ENCODE measurements at regions not wholly inside any gene's neighbourhood (a gene's known extent, or its start where the extent isn't known, plus 50 kb on each side); places are given as distances from the start of the nearest gene placed in this dataset.

DNA sequence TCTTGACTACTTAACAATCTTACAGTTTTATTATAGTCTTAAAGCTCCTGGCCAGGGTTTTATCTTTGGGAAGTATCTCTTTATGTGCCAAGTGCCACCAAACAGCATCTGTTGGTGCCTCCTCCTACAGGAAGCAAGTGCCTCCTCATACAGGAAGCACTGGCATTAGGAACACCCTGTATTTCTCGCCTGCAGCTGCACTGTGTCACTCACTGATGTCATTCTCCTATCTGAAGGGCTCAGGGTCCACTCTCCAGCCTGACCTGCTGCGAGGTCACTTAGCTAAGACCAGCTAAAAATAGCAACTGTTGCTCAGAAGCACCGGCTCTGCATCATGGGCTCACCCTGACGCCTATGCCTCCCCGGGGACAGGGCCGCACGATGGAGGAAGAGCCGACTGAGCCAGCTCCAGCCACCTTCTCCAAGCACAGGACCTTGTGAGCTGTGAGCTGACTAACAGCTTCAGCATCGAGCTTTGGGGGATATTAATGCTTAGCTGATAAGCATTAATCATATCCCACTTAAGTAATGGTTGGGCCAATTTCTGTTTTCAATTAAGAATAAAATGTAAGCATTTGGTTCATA is 66.3 kb upstream of the CD93 start:
- no peak overlapping the region for H3K27ac ChIP-seq
- intact Hi-C loops (cut with DNase I) = no loop called here
- DNase-seq (ENCODE audit: low spot score) = no peak
- H3K4me3 ChIP-seq = no peak overlapping the region
- H3K27me3 ChIP-seq (replicated peaks; ENCODE audit: insufficient read depth) = no peaks in the 10 kb centered on the region
- H3K4me1 ChIP-seq (replicated peaks) = no peaks in the 10 kb centered on the region
- WGBS = 69% methylated on average over 9 of the region's 9 CpGs
- no peaks in the 10 kb centered on the region for H3K9me3 ChIP-seq
- H3K36me3 ChIP-seq = no peaks in the 10 kb centered on the region
- TF ChIP-seq, protein P1, sequence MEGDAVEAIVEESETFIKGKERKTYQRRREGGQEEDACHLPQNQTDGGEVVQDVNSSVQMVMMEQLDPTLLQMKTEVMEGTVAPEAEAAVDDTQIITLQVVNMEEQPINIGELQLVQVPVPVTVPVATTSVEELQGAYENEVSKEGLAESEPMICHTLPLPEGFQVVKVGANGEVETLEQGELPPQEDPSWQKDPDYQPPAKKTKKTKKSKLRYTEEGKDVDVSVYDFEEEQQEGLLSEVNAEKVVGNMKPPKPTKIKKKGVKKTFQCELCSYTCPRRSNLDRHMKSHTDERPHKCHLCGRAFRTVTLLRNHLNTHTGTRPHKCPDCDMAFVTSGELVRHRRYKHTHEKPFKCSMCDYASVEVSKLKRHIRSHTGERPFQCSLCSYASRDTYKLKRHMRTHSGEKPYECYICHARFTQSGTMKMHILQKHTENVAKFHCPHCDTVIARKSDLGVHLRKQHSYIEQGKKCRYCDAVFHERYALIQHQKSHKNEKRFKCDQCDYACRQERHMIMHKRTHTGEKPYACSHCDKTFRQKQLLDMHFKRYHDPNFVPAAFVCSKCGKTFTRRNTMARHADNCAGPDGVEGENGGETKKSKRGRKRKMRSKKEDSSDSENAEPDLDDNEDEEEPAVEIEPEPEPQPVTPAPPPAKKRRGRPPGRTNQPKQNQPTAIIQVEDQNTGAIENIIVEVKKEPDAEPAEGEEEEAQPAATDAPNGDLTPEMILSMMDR (IDR thresholded peaks at IDR 0.05) = no peak
- TF ChIP-seq POLR2AphosphoS5 (IDR thresholded peaks at IDR 0.05) = no peak
- no peak for TF ChIP-seq POLR2A (IDR thresholded peaks at IDR 0.05)

GRCh38 chr20:23151885-23152284 is 65.8 kb upstream of the CD93 start:
- TF ChIP-seq, protein P1 (IDR thresholded peaks at IDR 0.05) = no peak
- TF ChIP-seq POLR2AphosphoS5 (IDR thresholded peaks at IDR 0.05) (no peak), POLR2A (IDR thresholded peaks at IDR 0.05) (no peak)

GRCh38 chr20:23151008-23151703 is 65.0 kb upstream of the CD93 start:
- intact Hi-C loops (cut with DNase I) = no loop called here
- Histone ChIP-seq H3K27ac (no peak overlapping the region), H3K9me3 (no peaks in the 10 kb centered on the region), H3K27me3 (replicated peaks; ENCODE audit: insufficient read depth) (no peaks in the 10 kb centered on the region), H3K36me3 (no peaks in the 10 kb centered on the region), H3K4me3 (no peak overlapping the region), H3K4me1 (replicated peaks) (no peaks in the 10 kb centered on the region)
- 89% methylated on average over 8 of the region's 8 CpGs for WGBS
- TF ChIP-seq, protein P1 (IDR thresholded peaks at IDR 0.05) = no peak
- TF ChIP-seq POLR2A (IDR thresholded peaks at IDR 0.05) (no peak), POLR2AphosphoS5 (IDR thresholded peaks at IDR 0.05) (no peak)
- DNase-seq (ENCODE audit: low spot score) = no peak

More at GRCh38 chr20:23151885-23152284, 65.8 kb upstream of the CD93 start:
- WGBS = 69% methylated on average over 8 of the region's 8 CpGs
- Histone ChIP-seq H3K27ac (no peak overlapping the region), H3K4me3 (no peak overlapping the region), H3K27me3 (replicated peaks; ENCODE audit: insufficient read depth) (no peaks in the 10 kb centered on the region), H3K4me1 (replicated peaks) (no peaks in the 10 kb centered on the region), H3K36me3 (no peaks in the 10 kb centered on the region), H3K9me3 (no peaks in the 10 kb centered on the region)
- DNase-seq (ENCODE audit: low spot score) = no peak
- intact Hi-C loops (cut with DNase I) = no loop called here

GRCh38 chr20:23150304-23151007 is 64.3 kb upstream of the CD93 start:
- Histone ChIP-seq H3K27ac (no peak overlapping the region), H3K36me3 (no peaks in the 10 kb centered on the region), H3K27me3 (replicated peaks; ENCODE audit: insufficient read depth) (no peaks in the 10 kb centered on the region), H3K4me1 (replicated peaks) (no peaks in the 10 kb centered on the region), H3K4me3 (no peak overlapping the region), H3K9me3 (no peaks in the 10 kb centered on the region)
- 54% methylated on average over 8 of the region's 8 CpGs for WGBS
- TF ChIP-seq POLR2AphosphoS5 (IDR thresholded peaks at IDR 0.05) (no peak), POLR2A (IDR thresholded peaks at IDR 0.05) (no peak)
- TF ChIP-seq, protein P1 (IDR thresholded peaks at IDR 0.05) = no peak
- intact Hi-C loops (cut with DNase I) = no loop called here
- DNase-seq (ENCODE audit: low spot score) = no peak
